Breast epithelium (tissue), 3 donors: ENCODE measurements at regions not wholly inside any gene's neighbourhood (a gene's known extent, or its start where the extent isn't known, plus 50 kb on each side); places are given as distances from the start of the nearest gene placed in this dataset.

Source experiments
- CTCF ChIP-seq, 3 donors: fragments of 450-650 bp; IDR thresholded peaks; one replicate each; pipeline ENCODE4 v1.5.1; 2016 to 2017; ENCODE audit warnings: antibody characterized with exemption in 3 of 3, mild to moderate bottlenecking in 3 of 3, moderate library complexity in 3 of 3
- POLR2A ChIP-seq: fragments of 450-650 bp; IDR thresholded peaks from one replicate; pipeline ENCODE4 v1.6.1; 2016; ENCODE audit warnings: antibody characterized with exemption, mild to moderate bottlenecking, moderate library complexity
- POLR2AphosphoS5 ChIP-seq, 3 donors: sonication (generic); formaldehyde crosslinking; IDR thresholded peaks; one replicate each; pipeline ENCODE4 v1.6.1; 2017; ENCODE audit warnings: antibody characterized with exemption in 3 of 3

- no peak for TF ChIP-seq POLR2A
- TF ChIP-seq CTCF (IDR thresholded peaks at IDR 0.05): no peak
- no peak for TF ChIP-seq POLR2AphosphoS5 (IDR thresholded peaks at IDR 0.05)
These were observed 325.4 kb downstream of the TEX29 start for GRCh38 chr13:111645598-111646455.
